GM18499 (cell line): ENCODE measurements at regions not wholly inside any gene's neighbourhood (a gene's known extent, or its start where the extent isn't known, plus 50 kb on each side); places are given as distances from the start of the nearest gene placed in this dataset.

ENCODE experiments used
- ATAC-seq: cut with Tn5 transposase; IDR thresholded peaks from one replicate; pipeline ENCODE4 v1.9.1; 2021; ENCODE audit warnings: moderate number of reproducible peaks; ENCODE audit not compliant: insufficient read depth, unreplicated experiment

- ATAC-seq: no peak
Measured at GRCh38 chr1:58312971-58313563, 233.5 kb downstream of the OMA1 start.

- no peak for ATAC-seq
Measured at GRCh38 chr1:58312461-58312860, 234.1 kb downstream of the OMA1 start.

GRCh38 chr1:58310881-58311280 is 235.6 kb downstream of the OMA1 start:
- no peak for ATAC-seq

GRCh38 chr1:58310469-58310868 is 236.1 kb downstream of the OMA1 start:
- ATAC-seq: no peak

GRCh38 chr1:58308206-58308605 is 238.3 kb downstream of the OMA1 start:
- no peak for ATAC-seq

- ATAC-seq: no peak
Measured at GRCh38 chr1:58307431-58307830, 239.1 kb downstream of the OMA1 start.

- ATAC-seq: no peak
Measured at GRCh38 chr1:58305622-58306021, 240.9 kb downstream of the OMA1 start.

GRCh38 chr1:58304346-58304975 is 242.1 kb downstream of the OMA1 start:
- no peak for ATAC-seq

GRCh38 chr1:58303841-58304240 is 242.7 kb downstream of the OMA1 start:
- ATAC-seq: no peak

- no peak for ATAC-seq
Measured at GRCh38 chr1:58293388-58293787, 253.1 kb downstream of the OMA1 start.

- ATAC-seq: no peak
Measured at GRCh38 chr1:58290685-58291372, 255.7 kb downstream of the OMA1 start.

GRCh38 chr1:58288624-58289142 is 257.8 kb downstream of the OMA1 start:
- ATAC-seq: no peak

GRCh38 chr1:58287894-58288623 is 258.5 kb downstream of the OMA1 start:
- ATAC-seq: no peak

- no peak for ATAC-seq
Measured at GRCh38 chr1:58284225-58284510, 262.4 kb downstream of the OMA1 start.

- no peak for ATAC-seq
Measured at GRCh38 chr1:58283388-58284224, 262.9 kb downstream of the OMA1 start.

GRCh38 chr1:58282623-58283387 is 263.7 kb downstream of the OMA1 start:
- no peak for ATAC-seq

- ATAC-seq: no peak
Measured at GRCh38 chr1:58266242-58266641, 280.3 kb downstream of the OMA1 start.

- ATAC-seq: no peak
Measured at GRCh38 chr1:58264462-58264861, 282.1 kb downstream of the OMA1 start.

GRCh38 chr1:58262702-58263101 is 283.8 kb downstream of the OMA1 start:
- ATAC-seq: no peak

GRCh38 chr1:58258082-58258481 is 288.4 kb downstream of the OMA1 start:
- ATAC-seq: no peak
